ENCODE measurements at regions not wholly inside any gene's neighbourhood (a gene's known extent, or its start where the extent isn't known, plus 50 kb on each side); places are given as distances from the start of the nearest gene placed in this dataset.

DNA sequence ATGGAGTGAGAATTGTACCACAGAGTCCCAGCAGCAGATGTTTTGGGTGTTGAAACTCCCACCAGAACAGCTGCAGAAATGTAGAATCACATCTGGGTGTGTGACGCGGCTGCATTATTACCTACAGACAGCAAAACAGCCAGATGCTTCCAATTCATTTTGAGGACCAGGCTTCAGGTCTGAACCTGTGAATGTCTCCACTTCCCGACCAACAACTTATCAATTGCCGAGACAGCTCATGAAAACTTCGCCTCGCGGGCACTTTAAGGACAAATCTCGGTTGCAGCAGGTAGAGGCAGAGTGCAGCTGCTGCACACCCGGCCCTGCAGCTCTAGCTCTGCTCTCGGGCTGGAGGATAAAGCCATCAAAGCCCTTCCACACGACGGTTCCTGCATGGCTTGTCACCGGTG lies 202.0 kb downstream of the HRH4 start:
- TF ChIP-seq, protein P1, sequence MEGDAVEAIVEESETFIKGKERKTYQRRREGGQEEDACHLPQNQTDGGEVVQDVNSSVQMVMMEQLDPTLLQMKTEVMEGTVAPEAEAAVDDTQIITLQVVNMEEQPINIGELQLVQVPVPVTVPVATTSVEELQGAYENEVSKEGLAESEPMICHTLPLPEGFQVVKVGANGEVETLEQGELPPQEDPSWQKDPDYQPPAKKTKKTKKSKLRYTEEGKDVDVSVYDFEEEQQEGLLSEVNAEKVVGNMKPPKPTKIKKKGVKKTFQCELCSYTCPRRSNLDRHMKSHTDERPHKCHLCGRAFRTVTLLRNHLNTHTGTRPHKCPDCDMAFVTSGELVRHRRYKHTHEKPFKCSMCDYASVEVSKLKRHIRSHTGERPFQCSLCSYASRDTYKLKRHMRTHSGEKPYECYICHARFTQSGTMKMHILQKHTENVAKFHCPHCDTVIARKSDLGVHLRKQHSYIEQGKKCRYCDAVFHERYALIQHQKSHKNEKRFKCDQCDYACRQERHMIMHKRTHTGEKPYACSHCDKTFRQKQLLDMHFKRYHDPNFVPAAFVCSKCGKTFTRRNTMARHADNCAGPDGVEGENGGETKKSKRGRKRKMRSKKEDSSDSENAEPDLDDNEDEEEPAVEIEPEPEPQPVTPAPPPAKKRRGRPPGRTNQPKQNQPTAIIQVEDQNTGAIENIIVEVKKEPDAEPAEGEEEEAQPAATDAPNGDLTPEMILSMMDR (IDR thresholded peaks at IDR 0.05), result no peak
- TF ChIP-seq, protein P2, sequence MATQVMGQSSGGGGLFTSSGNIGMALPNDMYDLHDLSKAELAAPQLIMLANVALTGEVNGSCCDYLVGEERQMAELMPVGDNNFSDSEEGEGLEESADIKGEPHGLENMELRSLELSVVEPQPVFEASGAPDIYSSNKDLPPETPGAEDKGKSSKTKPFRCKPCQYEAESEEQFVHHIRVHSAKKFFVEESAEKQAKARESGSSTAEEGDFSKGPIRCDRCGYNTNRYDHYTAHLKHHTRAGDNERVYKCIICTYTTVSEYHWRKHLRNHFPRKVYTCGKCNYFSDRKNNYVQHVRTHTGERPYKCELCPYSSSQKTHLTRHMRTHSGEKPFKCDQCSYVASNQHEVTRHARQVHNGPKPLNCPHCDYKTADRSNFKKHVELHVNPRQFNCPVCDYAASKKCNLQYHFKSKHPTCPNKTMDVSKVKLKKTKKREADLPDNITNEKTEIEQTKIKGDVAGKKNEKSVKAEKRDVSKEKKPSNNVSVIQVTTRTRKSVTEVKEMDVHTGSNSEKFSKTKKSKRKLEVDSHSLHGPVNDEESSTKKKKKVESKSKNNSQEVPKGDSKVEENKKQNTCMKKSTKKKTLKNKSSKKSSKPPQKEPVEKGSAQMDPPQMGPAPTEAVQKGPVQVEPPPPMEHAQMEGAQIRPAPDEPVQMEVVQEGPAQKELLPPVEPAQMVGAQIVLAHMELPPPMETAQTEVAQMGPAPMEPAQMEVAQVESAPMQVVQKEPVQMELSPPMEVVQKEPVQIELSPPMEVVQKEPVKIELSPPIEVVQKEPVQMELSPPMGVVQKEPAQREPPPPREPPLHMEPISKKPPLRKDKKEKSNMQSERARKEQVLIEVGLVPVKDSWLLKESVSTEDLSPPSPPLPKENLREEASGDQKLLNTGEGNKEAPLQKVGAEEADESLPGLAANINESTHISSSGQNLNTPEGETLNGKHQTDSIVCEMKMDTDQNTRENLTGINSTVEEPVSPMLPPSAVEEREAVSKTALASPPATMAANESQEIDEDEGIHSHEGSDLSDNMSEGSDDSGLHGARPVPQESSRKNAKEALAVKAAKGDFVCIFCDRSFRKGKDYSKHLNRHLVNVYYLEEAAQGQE (IDR thresholded peaks at IDR 0.05; ENCODE audit: insufficient read depth in 1 of 2, low read depth in 2 of 2, low read length in 1 of 2), result no peak
